ENCODE measurements at regions not wholly inside any gene's neighbourhood (a gene's known extent, or its start where the extent isn't known, plus 50 kb on each side); places are given as distances from the start of the nearest gene placed in this dataset.
A peak's percentile ranks its signal among the peaks of the same experiment; 100 is the strongest.
"Not testable (repeated sequence)": the region's sequence is repeated elsewhere in the genome, so short reads cannot be mapped to it uniquely, and the experiment has no call there.

- DNase-seq (ENCODE audit: low read depth) = no peak
Observed at GRCh38 chr10:18868919-18869318, 179.7 kb upstream of the MALRD1 start.

DNA sequence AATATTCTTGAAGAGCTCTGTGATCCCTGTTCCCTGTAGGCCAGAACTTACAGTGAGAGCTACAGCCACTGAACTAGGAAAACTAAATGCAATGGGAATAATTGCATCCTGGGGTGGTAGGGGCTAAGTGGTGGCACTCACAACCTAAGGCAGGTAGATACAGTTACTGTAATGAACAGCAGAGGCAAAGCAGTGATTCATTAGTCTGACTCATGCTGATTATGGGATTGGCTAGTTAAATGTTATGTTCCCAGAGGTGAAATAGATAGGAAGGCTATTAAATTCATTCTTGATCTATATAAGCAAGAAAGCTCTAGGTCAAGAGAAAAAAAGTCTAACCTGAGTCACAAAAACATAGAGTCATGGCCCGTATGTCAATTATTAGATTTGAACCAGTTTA lies 173.1 kb upstream of the MALRD1 start:
- no peak for DNase-seq (ENCODE audit: low read depth)

- DNase-seq (ENCODE audit: low read depth) = no peak
Observed at GRCh38 chr10:18879284-18879683, 169.3 kb upstream of the MALRD1 start.

DNA sequence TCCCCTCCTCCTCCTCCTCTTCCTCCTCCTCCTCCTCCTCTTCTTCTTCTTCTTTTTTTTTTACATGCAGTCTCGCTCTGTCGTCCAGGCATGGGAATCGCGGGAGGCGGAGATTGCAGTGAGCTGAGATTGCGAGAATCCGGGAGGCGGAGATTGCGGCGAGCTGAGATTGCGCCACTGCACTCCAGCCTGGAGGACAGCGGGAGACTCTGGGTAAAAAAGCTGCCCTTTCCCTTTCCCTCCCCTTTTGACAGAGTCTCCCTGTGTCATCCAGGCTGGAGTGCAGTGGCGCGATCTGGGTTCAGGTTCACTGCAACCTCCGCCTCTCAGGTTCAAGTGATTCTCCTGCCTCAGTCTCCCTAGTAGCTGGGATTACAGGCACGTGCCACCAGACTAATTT lies 168.1 kb upstream of the MALRD1 start:
- DNase-seq (ENCODE audit: low read depth) = no peak

DNA sequence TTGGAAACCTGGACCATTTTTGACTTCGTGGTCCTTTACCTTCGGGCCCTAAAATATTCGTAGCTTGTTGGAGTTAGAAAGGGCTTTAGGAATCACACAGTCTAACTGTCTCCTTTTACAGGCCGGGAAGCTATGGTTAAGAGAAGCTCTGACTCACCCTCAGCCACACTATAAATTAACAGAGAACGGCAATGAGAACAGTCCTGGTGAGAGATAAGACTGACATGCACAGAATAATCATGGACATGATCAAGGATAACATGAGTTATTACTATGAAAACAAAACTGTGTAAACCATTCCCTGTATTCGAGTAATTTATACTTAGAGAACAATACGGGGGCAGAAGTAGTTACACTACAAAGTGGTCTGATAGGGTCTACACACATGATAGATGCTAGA lies 162.5 kb upstream of the MALRD1 start:
- DNase-seq (ENCODE audit: low read depth) = peak; percentile 24

DNA sequence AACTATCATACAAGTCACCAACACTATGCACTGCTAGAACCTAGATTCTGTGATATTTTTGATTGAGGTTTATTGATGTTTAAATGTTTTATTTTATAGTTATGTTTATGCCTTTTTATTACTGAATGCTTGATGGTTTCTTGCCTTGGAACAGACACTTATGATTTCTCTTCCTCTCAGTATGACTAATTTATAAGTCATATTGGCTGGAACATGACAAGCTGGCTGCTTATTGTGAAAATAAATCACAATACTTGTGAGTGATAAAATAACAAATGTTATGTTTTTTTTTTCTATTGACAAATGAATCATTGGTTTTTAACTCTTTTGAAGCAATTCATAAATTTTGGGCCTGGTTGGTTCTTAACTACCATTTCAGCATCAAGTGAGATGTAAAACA lies 142.0 kb upstream of the MALRD1 start:
- DNase-seq (ENCODE audit: low read depth) = no peak

- not testable (repeated sequence) for DNase-seq (ENCODE audit: low read depth)
Observed at GRCh38 chr10:18917431-18917830, 131.2 kb upstream of the MALRD1 start.

DNA sequence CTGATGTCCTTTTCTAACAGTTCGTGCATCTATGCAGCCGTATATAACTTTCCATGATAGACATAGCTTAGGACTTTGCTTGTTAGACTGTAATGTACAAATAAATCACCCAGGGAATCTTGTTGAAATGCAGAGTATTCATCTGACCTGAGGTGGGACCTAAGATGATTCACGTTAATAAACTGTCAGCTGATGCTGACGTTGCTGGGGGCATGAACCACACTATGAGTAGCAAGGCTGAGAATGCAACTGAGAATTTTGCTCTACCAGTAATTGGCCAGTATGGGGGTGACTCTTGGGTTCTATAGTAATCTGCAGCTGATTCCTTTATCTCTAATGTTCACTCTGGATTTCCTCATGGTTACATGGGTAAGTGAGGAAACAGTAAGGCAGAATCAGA lies 130.1 kb upstream of the MALRD1 start:
- DNase-seq (ENCODE audit: low read depth) = peak; percentile 96

DNA sequence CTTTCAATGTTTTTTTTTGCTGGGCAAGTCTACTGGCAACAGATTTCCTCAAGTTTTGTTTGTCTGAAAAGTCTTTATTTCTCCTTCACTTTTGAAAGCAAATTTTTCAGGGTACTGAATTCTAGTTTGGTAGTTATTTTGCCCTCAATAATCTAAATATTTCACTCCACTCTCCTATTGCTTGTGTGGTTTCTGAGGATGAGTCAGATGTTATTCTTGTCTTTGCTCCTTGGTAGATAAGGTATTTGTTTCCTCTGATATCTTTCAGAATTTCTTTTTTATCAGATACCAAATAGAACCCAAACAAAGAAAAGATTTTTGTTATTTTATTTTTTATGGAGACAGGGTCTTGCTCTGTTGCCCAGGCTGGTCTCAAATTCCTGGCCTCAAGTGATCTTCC lies 99.2 kb upstream of the MALRD1 start:
- DNase-seq (ENCODE audit: low read depth) = no peak

DNA sequence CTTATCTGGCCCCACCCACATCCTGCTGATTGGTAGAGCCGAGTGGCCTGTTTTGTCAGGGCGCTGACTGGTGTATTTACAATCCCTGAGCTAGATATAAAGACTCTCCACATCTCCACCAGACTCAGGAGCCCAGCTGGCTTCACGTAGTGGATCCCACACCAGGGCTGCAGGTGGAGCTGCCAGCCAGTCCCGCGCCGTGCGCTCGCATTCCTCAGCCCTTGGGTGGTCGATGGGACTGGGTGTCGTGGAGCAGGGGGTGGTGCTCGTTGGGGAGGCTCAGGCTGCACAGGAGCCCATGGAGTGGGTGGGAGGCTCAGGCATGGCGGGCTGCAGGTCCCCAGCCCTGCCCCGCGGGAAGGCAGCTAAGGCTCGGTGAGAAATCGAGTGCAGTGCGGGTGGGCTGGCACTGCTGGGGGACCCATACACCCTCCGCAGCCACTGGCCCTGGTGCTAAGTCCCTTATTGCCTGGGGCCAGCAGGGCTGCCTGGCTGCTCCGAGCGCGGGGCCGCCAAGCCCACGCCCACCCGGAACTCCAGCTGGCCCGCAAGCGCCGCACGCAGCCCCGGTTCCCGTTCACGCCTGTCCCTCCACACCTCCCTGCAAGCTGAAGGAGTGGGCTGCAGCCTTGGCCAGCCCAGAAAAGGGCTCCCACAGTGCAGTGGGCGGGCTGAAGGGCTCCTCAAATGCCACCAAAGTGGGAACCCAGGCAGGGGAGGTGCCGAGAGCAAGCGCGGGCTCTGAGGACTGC lies 97.4 kb upstream of the MALRD1 start:
- DNase-seq (ENCODE audit: low read depth) = not testable (repeated sequence)

GRCh38 chr10:18955061-18955460 lies 93.5 kb upstream of the MALRD1 start:
- no peak for DNase-seq (ENCODE audit: low read depth)

GRCh38 chr10:18959369-18959768 lies 89.2 kb upstream of the MALRD1 start:
- no peak for DNase-seq (ENCODE audit: low read depth)

DNA sequence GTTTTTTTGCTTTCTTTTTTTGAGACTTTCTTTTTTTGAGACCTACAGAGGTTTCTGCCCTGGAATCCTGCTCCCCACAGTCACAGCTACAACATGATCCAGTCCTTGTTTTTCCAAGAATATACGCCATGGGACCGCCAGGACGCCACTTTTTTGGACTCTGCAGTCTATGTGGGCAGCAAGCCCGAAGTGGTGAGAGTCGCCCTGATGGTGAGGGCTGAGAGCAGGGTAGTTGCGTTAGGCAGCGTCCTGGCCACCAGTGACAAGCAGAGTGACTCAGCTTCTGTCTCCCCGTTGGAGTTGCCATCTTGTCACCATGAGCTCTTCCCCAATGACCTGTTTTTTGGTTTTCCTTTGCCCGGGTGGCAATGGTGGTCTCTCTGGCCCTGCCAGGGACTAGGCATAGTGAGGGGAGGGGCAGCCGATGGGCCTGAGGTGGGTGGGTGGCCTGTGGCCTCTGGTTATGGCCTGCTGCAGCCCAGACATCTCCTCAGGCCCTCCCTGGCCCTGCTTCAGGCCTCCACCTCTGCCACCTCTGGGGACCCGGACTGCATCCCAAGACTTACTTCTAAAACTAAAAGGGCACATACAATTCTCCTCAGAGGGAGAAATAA lies 88.0 kb upstream of the MALRD1 start:
- DNase-seq (ENCODE audit: low read depth) = no peak

DNA sequence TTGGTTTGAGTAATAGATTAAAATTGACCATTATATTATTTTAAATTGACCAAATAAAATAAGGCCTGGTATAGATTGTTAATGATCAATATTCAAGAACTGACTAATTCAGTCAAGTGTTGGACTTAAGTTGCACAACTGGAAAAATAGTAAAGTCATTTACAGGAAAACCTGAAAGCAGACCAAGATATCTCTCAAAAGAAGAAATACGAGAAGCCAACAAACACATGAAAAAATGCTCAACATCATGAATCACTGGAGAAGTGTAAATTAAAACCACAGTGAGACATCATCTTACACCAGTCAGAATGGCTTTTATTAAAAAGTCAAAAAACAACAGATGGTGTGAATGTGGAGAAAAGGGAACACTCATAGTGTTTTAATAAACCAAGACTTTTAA lies 80.4 kb upstream of the MALRD1 start:
- no peak for DNase-seq (ENCODE audit: low read depth)

DNA sequence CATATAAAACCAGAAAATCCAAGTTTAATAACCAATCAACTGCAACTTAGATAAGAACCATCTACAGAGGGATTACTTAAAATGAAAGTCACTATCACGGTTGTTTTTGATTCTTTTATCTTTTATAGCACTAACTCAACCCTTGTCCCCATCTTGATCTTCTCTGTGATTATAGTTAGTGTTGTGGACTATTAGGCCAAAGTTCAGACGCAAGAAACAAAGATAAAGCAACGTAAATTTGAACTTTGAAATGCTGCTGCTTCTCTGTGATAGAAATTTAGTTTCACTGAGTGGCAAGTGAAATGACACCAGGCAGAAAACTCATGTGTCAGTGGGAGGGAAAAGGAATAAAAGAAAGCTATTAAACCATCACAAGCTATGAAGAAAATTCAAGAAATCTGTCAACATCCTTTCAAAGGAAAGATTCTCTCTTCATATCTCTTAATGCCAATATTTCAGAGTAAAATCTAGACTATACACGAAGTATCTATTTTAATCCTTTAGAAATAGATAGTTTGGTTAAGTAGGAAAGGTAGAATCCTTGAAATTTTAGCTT lies 71.8 kb upstream of the MALRD1 start:
- no peak for DNase-seq (ENCODE audit: low read depth)

DNA sequence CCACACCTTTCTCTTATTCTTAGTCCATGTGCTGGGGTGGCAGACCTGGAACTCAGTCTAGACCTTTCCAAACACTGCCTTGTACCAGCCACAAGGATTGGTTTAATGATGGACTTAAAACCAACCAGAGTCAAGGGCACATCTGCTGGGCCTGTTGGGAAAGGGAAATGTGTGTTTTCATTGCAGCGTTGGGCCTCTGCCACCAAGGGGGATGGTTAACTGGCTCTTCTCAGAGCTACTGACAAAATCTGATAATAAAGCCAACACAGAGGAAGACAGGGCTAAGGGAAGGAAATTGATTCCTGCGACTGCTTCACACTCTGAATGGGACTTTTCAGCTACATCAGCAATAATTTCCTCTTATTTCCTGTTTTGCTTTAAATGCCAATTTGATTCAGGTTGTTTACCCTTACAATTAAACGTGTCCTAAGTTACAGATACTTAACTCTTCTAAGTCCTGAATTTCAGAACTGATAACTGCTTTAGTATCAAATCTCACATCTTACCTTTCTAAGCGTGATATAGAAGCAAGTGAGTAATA lies 68.4 kb upstream of the MALRD1 start:
- DNase-seq (ENCODE audit: low read depth) = no peak

GRCh38 chr10:18984531-18984930 lies 64.1 kb upstream of the MALRD1 start:
- no peak for DNase-seq (ENCODE audit: low read depth)

DNA sequence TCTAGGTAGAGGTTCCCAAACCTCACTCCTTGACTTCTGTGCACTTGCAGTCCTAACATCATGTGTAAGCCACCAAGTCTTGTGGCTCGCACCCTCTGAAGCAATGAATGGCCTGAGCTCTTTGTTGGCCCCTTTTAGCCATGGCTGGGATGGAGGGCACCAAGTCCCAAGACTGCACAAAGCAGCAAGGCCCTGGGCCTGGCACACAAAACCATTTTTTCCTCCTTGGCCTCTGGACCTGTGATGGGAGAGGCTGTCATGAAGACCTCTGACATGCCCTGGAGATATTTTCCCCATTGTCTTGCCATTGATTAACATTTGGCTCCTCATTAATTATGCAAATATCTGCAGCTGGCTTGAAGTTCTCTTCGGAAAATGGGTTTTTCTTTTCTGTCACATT lies 60.3 kb upstream of the MALRD1 start:
- DNase-seq (ENCODE audit: low read depth) = no peak
